Transverse colon (tissue), 4 donors: ENCODE measurements at regions not wholly inside any gene's neighbourhood (a gene's known extent, or its start where the extent isn't known, plus 50 kb on each side); places are given as distances from the start of the nearest gene placed in this dataset.

Source experiments
- DNase-seq: peaks from one replicate; pipeline ENCODE4 v3.0.0-alpha.2; 2019
- H3K27ac ChIP-seq, 4 donors: fragments of 200-600 bp; sonication (generic); 2 replicates each; pipeline ENCODE4 v1.5.1; 2016 to 2018; ENCODE audit warnings: inconsistent platforms in 4 of 4
- H3K27me3 ChIP-seq: fragments of 200-600 bp; sonication (generic); 2 replicates; pipeline ENCODE4 v1.5.1; 2017; ENCODE audit warnings: inconsistent platforms
- H3K36me3 ChIP-seq, 4 donors: fragments of 200-600 bp; sonication (generic); 2 replicates each; pipeline ENCODE4 v1.5.1; 2017 to 2019; ENCODE audit warnings: inconsistent platforms in 4 of 4
- H3K4me1 ChIP-seq, 4 donors: fragments of 200-600 bp; sonication (generic); 2 replicates each; pipeline ENCODE4 v1.5.1; 2017 to 2020; ENCODE audit warnings: inconsistent platforms in 4 of 4
- H3K4me3 ChIP-seq, 4 donors: fragments of 200-600 bp; sonication (generic); 1 replicate in 1 of 4; 2 replicates in 3 of 4; pipeline versions ENCODE4 v1.5.1 to v1.6.1; 2017 to 2019; ENCODE audit warnings: inconsistent platforms in 4 of 4
- H3K9me3 ChIP-seq, 2 donors: fragments of 200-600 bp; sonication (generic); 2 replicates each; pipeline ENCODE4 v1.5.1; 2017 to 2019; ENCODE audit warnings: inconsistent platforms in 2 of 2
- CTCF ChIP-seq, 5 experiments: fragments of 200-600 bp in 3 of 5; fragments of 450-650 bp in 2 of 5; sonication (generic) in 3 of 5; IDR thresholded peaks; 1 replicate in 2 of 5; 2 replicates in 3 of 5; pipeline ENCODE4 v1.5.1; 2016 to 2017; ENCODE audit warnings: antibody characterized with exemption in 5 of 5, inconsistent platforms in 3 of 5, mild to moderate bottlenecking in 2 of 5, moderate library complexity in 1 of 5
- EP300 ChIP-seq: sonication (generic); formaldehyde crosslinking; IDR thresholded peaks from one replicate; pipeline ENCODE4 v1.6.1; 2017; ENCODE audit warnings: antibody characterized with exemption, low read depth
- POLR2A ChIP-seq: fragments of 450-650 bp; IDR thresholded peaks from one replicate; pipeline ENCODE4 v1.6.1; 2016; ENCODE audit warnings: antibody characterized with exemption, mild to moderate bottlenecking, moderate library complexity
- POLR2AphosphoS5 ChIP-seq, 3 donors: sonication (generic); formaldehyde crosslinking; IDR thresholded peaks; one replicate each; pipeline ENCODE4 v1.6.1; 2016; ENCODE audit warnings: antibody characterized with exemption in 3 of 3
- WGBS, 2 donors: methylation state at CpG; one replicate each; pipeline ENCODE4 v1.1.5; 2018; ENCODE audit warnings: low coverage in 1 of 2; 5-methylcytosine and 5-hydroxymethylcytosine counted together
- in situ Hi-C, 4 donors: fragments of 200-750 bp; cut with MboI; loops; one replicate each; pipeline versions ENCODE4 v1.15.0 to v1.15.1; 2017; ENCODE audit warnings: low sequenced_read_pairs in 3 of 4, low pct_ligation_motif_present in 1 of 4, low pct_unique_long_range_greater_than_20kb in 1 of 4
- intact Hi-C: fragments of 100-400 bp; cut with DNase I; formaldehyde crosslinking; loops from one replicate; pipeline ENCODE4 v1.15.1; 2023; ENCODE audit warnings: low total_unique reads

GRCh38 chr4:181319629-181320028 is 923.6 kb upstream of the TENM3 start:
- no peaks in the 10 kb centered on the region for H3K36me3 ChIP-seq
- H3K4me3 ChIP-seq = no peak overlapping the region
- no peak for DNase-seq
- no peaks in the 10 kb centered on the region for H3K9me3 ChIP-seq
- no peaks in the 10 kb centered on the region for H3K4me1 ChIP-seq
- no peaks in the 10 kb centered on the region for H3K27me3 ChIP-seq
- H3K27ac ChIP-seq = no peak overlapping the region
- intact Hi-C loops = no loop called here
- in situ Hi-C loops = loop anchor here in 1 of 4 donors (25.0 kb wide), 1 partner anchor 193 kb away; no protein-coding TSS in a partner anchor
- WGBS, 2 donors = 62 to 83% methylated on average over 1 to 5 of the region's 5 CpGs
- no peak for TF ChIP-seq CTCF (IDR thresholded peaks at IDR 0.05)
- no peak for TF ChIP-seq POLR2A
- TF ChIP-seq EP300 = no peak
- no peak for TF ChIP-seq POLR2AphosphoS5 (IDR thresholded peaks at IDR 0.05)

- no peaks in the 10 kb centered on the region for H3K27me3 ChIP-seq
- H3K36me3 ChIP-seq = no peaks in the 10 kb centered on the region
- DNase-seq = no peak
- TF ChIP-seq CTCF (IDR thresholded peaks at IDR 0.05) (no peak), POLR2AphosphoS5 (IDR thresholded peaks at IDR 0.05) (no peak), EP300 (no peak), POLR2A (no peak)
- intact Hi-C loops (no loop called here), in situ Hi-C loops (loop anchor here in 1 of 4 donors (25.0 kb wide), 1 partner anchor 189 kb away; no protein-coding TSS in a partner anchor)
- H3K4me1 ChIP-seq = no peaks in the 10 kb centered on the region
- no peaks in the 10 kb centered on the region for H3K9me3 ChIP-seq
- H3K27ac ChIP-seq = no peak overlapping the region
- no peak overlapping the region for H3K4me3 ChIP-seq
- WGBS, 2 donors = 47 to 50% methylated on average over 2 of the region's 2 CpGs
These were observed 920.1 kb upstream of the TENM3 start for GRCh38 chr4:181323061-181323460.

GRCh38 chr4:181330654-181331201 is 912.5 kb upstream of the TENM3 start:
- intact Hi-C loops (no loop called here), in situ Hi-C loops (no loop called here)
- H3K27ac ChIP-seq = no peak overlapping the region
- H3K4me1 ChIP-seq = no peaks in the 10 kb centered on the region
- no peaks in the 10 kb centered on the region for H3K27me3 ChIP-seq
- no peaks in the 10 kb centered on the region for H3K9me3 ChIP-seq
- 17 to 51% methylated on average over 2 to 4 of the region's 4 CpGs for WGBS, 2 donors
- no peak for DNase-seq
- TF ChIP-seq CTCF (IDR thresholded peaks at IDR 0.05) (no peak), EP300 (no peak), POLR2AphosphoS5 (IDR thresholded peaks at IDR 0.05) (no peak), POLR2A (no peak)
- H3K4me3 ChIP-seq = no peak overlapping the region
- no peaks in the 10 kb centered on the region for H3K36me3 ChIP-seq

- no peak overlapping the region for H3K27ac ChIP-seq
- intact Hi-C loops = no loop called here
- in situ Hi-C loops = no loop called here
These were observed 912.0 kb upstream of the TENM3 start for GRCh38 chr4:181331214-181331613.

GRCh38 chr4:181345931-181346330 is 897.3 kb upstream of the TENM3 start:
- no peaks in the 10 kb centered on the region for H3K36me3 ChIP-seq
- no peak for TF ChIP-seq CTCF (IDR thresholded peaks at IDR 0.05)
- TF ChIP-seq EP300 = no peak
- TF ChIP-seq POLR2A = no peak
- no peak for TF ChIP-seq POLR2AphosphoS5 (IDR thresholded peaks at IDR 0.05)
- no peak overlapping the region for H3K4me3 ChIP-seq
- DNase-seq = no peak
- in situ Hi-C loops = no loop called here
- H3K9me3 ChIP-seq = no peaks in the 10 kb centered on the region
- H3K27ac ChIP-seq = no peak overlapping the region
- intact Hi-C loops = no loop called here
- no peaks in the 10 kb centered on the region for H3K4me1 ChIP-seq
- no peaks in the 10 kb centered on the region for H3K27me3 ChIP-seq

More at GRCh38 chr4:181331214-181331613, 912.0 kb upstream of the TENM3 start:
- Histone ChIP-seq H3K27me3 (no peaks in the 10 kb centered on the region), H3K36me3 (no peaks in the 10 kb centered on the region), H3K9me3 (no peaks in the 10 kb centered on the region), H3K4me1 (no peaks in the 10 kb centered on the region), H3K4me3 (no peak overlapping the region)
- 0 to 5% methylated on average over 1 of the region's 1 CpG for WGBS, 2 donors
- no peak for DNase-seq
- no peak for TF ChIP-seq POLR2AphosphoS5 (IDR thresholded peaks at IDR 0.05)
- TF ChIP-seq POLR2A = no peak
- no peak for TF ChIP-seq EP300
